ENCODE measurements at regions not wholly inside any gene's neighbourhood (a gene's known extent, or its start where the extent isn't known, plus 50 kb on each side); places are given as distances from the start of the nearest gene placed in this dataset.

GRCh38 chr7:12765431-12766100 is 78.1 kb downstream of the ARL4A start:
- Histone ChIP-seq H3K79me2 (ENCODE audit: low read length) (no peaks in the 10 kb centered on the region), H3K4me3 (ENCODE audit: low read length) (no peak overlapping the region), H3K4me1 (ENCODE audit: low read length) (no peaks in the 10 kb centered on the region), H3K27me3 (replicated peaks; ENCODE audit: insufficient read depth, low read length) (no peaks in the 10 kb centered on the region), H3K36me3 (replicated peaks; ENCODE audit: insufficient read depth, low read length) (no peaks in the 10 kb centered on the region), H3K4me2 (ENCODE audit: low read depth, low read length) (no peak overlapping the region), H3K27ac (ENCODE audit: low read length) (no peak overlapping the region), H2AFZ (ENCODE audit: low read length) (no peak overlapping the region), H3K9me2 (replicated peaks; ENCODE audit: insufficient read depth, low read length) (no peaks in the 10 kb centered on the region), H4K20me1 (ENCODE audit: insufficient read depth, low read length) (no peaks in the 10 kb centered on the region), H3K9ac (ENCODE audit: low read length) (no peak overlapping the region), H3F3A (ENCODE audit: insufficient read depth, low read length) (no peaks in the 10 kb centered on the region), H3K9me3 (replicated peaks; ENCODE audit: insufficient read depth, low read length) (no peaks in the 10 kb centered on the region)
- no peak for DNase-seq
- TF ChIP-seq EZH2 (optimal IDR thresholded peaks at IDR 0.05; ENCODE audit: low read depth, low read length) = no peak
- TF ChIP-seq EZH2phosphoT487 (IDR thresholded peaks at IDR 0.05; ENCODE audit: low read length) = no peak
- TF ChIP-seq, protein P1, sequence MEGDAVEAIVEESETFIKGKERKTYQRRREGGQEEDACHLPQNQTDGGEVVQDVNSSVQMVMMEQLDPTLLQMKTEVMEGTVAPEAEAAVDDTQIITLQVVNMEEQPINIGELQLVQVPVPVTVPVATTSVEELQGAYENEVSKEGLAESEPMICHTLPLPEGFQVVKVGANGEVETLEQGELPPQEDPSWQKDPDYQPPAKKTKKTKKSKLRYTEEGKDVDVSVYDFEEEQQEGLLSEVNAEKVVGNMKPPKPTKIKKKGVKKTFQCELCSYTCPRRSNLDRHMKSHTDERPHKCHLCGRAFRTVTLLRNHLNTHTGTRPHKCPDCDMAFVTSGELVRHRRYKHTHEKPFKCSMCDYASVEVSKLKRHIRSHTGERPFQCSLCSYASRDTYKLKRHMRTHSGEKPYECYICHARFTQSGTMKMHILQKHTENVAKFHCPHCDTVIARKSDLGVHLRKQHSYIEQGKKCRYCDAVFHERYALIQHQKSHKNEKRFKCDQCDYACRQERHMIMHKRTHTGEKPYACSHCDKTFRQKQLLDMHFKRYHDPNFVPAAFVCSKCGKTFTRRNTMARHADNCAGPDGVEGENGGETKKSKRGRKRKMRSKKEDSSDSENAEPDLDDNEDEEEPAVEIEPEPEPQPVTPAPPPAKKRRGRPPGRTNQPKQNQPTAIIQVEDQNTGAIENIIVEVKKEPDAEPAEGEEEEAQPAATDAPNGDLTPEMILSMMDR (IDR thresholded peaks at IDR 0.05; ENCODE audit: low read length) = no peak

DNA sequence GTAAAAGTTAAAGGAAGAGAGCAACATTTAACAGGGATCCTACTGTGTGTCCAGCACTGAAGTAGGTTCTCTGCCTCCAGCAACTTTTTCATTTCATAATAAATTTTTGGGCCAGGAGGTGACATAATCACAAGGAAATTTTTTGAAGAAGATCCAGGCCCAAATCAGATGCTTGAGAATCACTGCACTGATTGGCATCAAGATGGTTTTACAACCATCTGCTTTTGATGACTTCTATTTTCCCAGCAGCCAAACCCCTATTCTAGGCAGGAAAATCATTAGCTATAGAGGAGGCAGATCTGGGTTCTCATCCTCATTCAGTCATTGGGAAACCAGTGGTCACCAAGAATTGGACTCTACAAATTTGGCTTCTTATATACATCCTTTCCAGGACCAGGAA is 79.0 kb downstream of the ARL4A start:
- TF ChIP-seq EZH2phosphoT487 (IDR thresholded peaks at IDR 0.05; ENCODE audit: low read length) (no peak), EZH2 (optimal IDR thresholded peaks at IDR 0.05; ENCODE audit: low read depth, low read length) (no peak)
- TF ChIP-seq, protein P1 (IDR thresholded peaks at IDR 0.05; ENCODE audit: low read length) = no peak
- H3K9me2 ChIP-seq (replicated peaks; ENCODE audit: insufficient read depth, low read length) = no peaks in the 10 kb centered on the region
- no peaks in the 10 kb centered on the region for H3K9me3 ChIP-seq (replicated peaks; ENCODE audit: insufficient read depth, low read length)
- H3F3A ChIP-seq (ENCODE audit: insufficient read depth, low read length) = no peaks in the 10 kb centered on the region
- no peaks in the 10 kb centered on the region for H3K4me1 ChIP-seq (ENCODE audit: low read length)
- no peaks in the 10 kb centered on the region for H4K20me1 ChIP-seq (ENCODE audit: insufficient read depth, low read length)
- H3K79me2 ChIP-seq (ENCODE audit: low read length) = no peaks in the 10 kb centered on the region
- no peak overlapping the region for H3K4me2 ChIP-seq (ENCODE audit: low read depth, low read length)
- H3K27me3 ChIP-seq (replicated peaks; ENCODE audit: insufficient read depth, low read length) = no peaks in the 10 kb centered on the region
- no peak for DNase-seq
- no peak overlapping the region for H3K27ac ChIP-seq (ENCODE audit: low read length)
- no peaks in the 10 kb centered on the region for H3K36me3 ChIP-seq (replicated peaks; ENCODE audit: insufficient read depth, low read length)
- H3K4me3 ChIP-seq (ENCODE audit: low read length) = no peak overlapping the region
- no peak overlapping the region for H3K9ac ChIP-seq (ENCODE audit: low read length)
- no peak overlapping the region for H2AFZ ChIP-seq (ENCODE audit: low read length)

DNA sequence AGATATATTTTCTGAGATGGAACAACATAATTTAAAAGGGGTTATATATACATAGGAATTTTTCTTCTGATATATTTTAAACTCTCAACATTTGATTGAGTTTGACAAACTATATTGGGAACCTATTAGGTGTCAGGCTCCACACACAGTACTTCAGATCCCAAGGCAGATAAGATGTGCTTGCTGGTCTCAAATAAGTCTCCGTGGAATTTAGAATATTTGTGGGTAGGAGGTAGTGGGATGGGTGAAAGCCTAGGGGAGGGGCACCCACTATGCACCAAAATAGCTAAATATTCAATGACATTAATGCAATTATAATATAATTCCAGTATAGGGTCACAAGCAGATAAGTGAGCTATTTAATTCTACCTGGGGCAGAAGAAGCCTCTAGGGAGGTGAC is 81.5 kb downstream of the ARL4A start:
- Histone ChIP-seq H3K9ac (ENCODE audit: low read length) (no peak overlapping the region), H3K9me2 (replicated peaks; ENCODE audit: insufficient read depth, low read length) (no peaks in the 10 kb centered on the region), H2AFZ (ENCODE audit: low read length) (no peak overlapping the region), H3K27ac (ENCODE audit: low read length) (no peak overlapping the region), H4K20me1 (ENCODE audit: insufficient read depth, low read length) (no peaks in the 10 kb centered on the region), H3F3A (ENCODE audit: insufficient read depth, low read length) (no peaks in the 10 kb centered on the region), H3K27me3 (replicated peaks; ENCODE audit: insufficient read depth, low read length) (no peaks in the 10 kb centered on the region), H3K4me2 (ENCODE audit: low read depth, low read length) (no peak overlapping the region), H3K4me1 (ENCODE audit: low read length) (no peaks in the 10 kb centered on the region), H3K36me3 (replicated peaks; ENCODE audit: insufficient read depth, low read length) (no peaks in the 10 kb centered on the region), H3K79me2 (ENCODE audit: low read length) (no peaks in the 10 kb centered on the region), H3K9me3 (replicated peaks; ENCODE audit: insufficient read depth, low read length) (no peaks in the 10 kb centered on the region), H3K4me3 (ENCODE audit: low read length) (no peak overlapping the region)
- TF ChIP-seq, protein P1 (IDR thresholded peaks at IDR 0.05; ENCODE audit: low read length) = no peak
- TF ChIP-seq EZH2 (optimal IDR thresholded peaks at IDR 0.05; ENCODE audit: low read depth, low read length) = no peak
- no peak for TF ChIP-seq EZH2phosphoT487 (IDR thresholded peaks at IDR 0.05; ENCODE audit: low read length)
- DNase-seq = no peak
